Naive thymus-derived CD8-positive, alpha-beta T cell (primary cell): ENCODE measurements at regions not wholly inside any gene's neighbourhood (a gene's known extent, or its start where the extent isn't known, plus 50 kb on each side); places are given as distances from the start of the nearest gene placed in this dataset.
"Not testable (repeated sequence)": the region's sequence is repeated elsewhere in the genome, so short reads cannot be mapped to it uniquely, and the experiment has no call there.

ENCODE experiments used
- ATAC-seq, 2 donors: fragments of 150-1000 bp; cut with Tn5 transposase in 1 of 2; sonication (Bioruptor Pico), chemical (Tn5 transposase) in 1 of 2; 1 replicate in 1 of 2; 2 replicates in 1 of 2; pipeline ENCODE4 v1.10.0; 2021; ENCODE audit warnings: mild to moderate bottlenecking in 2 of 2, moderate library complexity in 2 of 2
- POLR2A ChIA-PET: fragments of 350-600 bp; sonication (Branson Sonifier 250); formaldehyde crosslinking; loops from one replicate; lab custom pipeline; 2021; ENCODE audit warnings: antibody characterized with exemption; lab: Charles Lee
- DNase-seq, 10 donors: peaks; one replicate each; pipeline versions ENCODE4 v3.0.0 to v3.0.0-alpha.2; 2020 to 2022
- H3K27ac Mint-ChIP-seq, 10 donors: one replicate each; pipeline ENCODE4 v1.8.0; 2020 to 2022; ENCODE audit warnings: mild to moderate bottlenecking in 10 of 10, mixed read lengths in 10 of 10, moderate library complexity in 4 of 10, inconsistent platforms in 1 of 10
- H3K27me3 Mint-ChIP-seq, 5 donors: one replicate each; pipeline ENCODE4 v1.8.0; 2021 to 2022; ENCODE audit warnings: mixed read lengths in 5 of 5
- H3K36me3 Mint-ChIP-seq, 3 donors: one replicate each; pipeline ENCODE4 v1.8.0; 2020 to 2022; ENCODE audit warnings: mixed read lengths in 3 of 3, mild to moderate bottlenecking in 2 of 3, inconsistent platforms in 1 of 3
- H3K4me1 Mint-ChIP-seq, 4 donors: one replicate each; pipeline ENCODE4 v1.8.0; 2021 to 2022; ENCODE audit warnings: mixed read lengths in 4 of 4
- H3K4me3 Mint-ChIP-seq, 10 donors: one replicate each; pipeline ENCODE4 v1.8.0; 2020 to 2022; ENCODE audit warnings: mild to moderate bottlenecking in 10 of 10, mixed read lengths in 10 of 10, moderate library complexity in 6 of 10, inconsistent platforms in 1 of 10
- H3K9me3 Mint-ChIP-seq, 9 donors: one replicate each; pipeline ENCODE4 v1.8.0; 2020 to 2022; ENCODE audit warnings: mixed read lengths in 9 of 9, mild to moderate bottlenecking in 3 of 9, inconsistent platforms in 1 of 9, moderate library complexity in 1 of 9

DNA sequence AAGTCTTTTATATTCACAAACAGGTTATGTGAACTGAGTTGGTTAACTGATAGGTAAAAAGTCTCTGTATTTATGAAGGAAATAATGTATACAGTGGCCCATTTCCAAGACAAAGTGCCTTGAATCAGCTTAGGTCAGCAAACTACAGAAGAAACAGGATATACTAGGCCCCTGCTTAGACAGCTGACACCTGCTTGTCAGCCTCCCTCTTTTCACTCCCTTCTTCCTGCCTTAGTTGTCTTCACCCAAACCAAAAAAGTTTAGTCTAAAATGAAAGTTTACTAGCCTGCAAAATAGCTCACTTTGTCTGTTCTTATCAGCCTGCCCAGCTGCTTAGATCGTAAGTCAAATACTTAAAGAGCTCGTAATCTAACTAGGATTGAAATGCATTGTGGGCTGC is 644.6 kb downstream of the ANKRD7 start:
- H3K36me3 Mint-ChIP-seq, H3K4me1 Mint-ChIP-seq, POLR2A ChIA-PET, H3K27ac Mint-ChIP-seq, H3K27me3 Mint-ChIP-seq, DNase-seq, H3K4me3 Mint-ChIP-seq, ATAC-seq: not testable (repeated sequence)
- H3K9me3 Mint-ChIP-seq = peaks cover 0 to 12% (median 0%) of the 10 kb centered on the region in 9 donors

DNA sequence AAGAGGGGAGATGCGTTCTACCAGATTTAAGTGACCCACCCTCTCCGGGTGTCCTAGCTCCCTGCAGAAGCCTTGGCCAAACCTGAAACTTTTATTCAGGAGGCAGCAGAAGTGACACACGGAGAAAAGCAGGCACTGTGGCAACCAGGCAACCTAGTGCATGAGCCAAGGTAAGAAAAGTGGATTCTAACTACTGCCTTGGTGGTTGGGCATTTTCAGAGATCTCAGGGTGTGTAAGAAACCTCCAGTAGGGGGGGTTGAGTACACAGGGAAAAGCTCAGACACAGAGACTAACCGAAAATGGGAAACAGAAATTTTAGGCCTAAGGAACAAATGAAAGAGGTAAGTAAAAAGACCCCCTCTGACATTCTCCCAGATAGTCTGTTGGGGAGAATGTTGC is 645.7 kb downstream of the ANKRD7 start:
- DNase-seq (no peak), ATAC-seq (no peak)
- no peaks in the 10 kb centered on the region for H3K27me3 Mint-ChIP-seq
- H3K36me3 Mint-ChIP-seq = no peaks in the 10 kb centered on the region
- H3K4me1 Mint-ChIP-seq = no peaks in the 10 kb centered on the region
- POLR2A ChIA-PET = no interaction called here
- peaks cover 0 to 12% (median 0%) of the 10 kb centered on the region in 9 donors for H3K9me3 Mint-ChIP-seq
- no peak overlapping the region for H3K27ac Mint-ChIP-seq
- H3K4me3 Mint-ChIP-seq = no peak overlapping the region

DNA sequence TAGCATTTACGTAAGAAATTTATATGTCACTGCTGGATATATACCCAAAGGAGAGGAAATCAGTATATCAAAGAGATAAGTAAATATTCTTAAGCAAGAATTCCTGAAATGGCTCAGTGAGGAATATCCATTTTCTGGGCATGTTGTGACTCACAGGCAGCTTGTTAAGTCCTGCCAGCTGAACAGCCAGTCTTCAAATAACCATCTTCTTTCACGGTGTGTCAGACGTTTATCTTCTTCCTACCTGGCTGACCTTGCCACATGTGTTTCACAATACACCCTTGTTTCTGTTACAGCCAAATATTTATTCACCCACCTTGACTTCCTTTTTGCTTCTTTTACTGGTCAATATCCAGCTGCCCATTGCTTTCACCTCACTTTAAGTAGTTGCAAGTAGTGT is 648.1 kb downstream of the ANKRD7 start:
- H3K27ac Mint-ChIP-seq = no peak overlapping the region
- POLR2A ChIA-PET = no interaction called here
- H3K9me3 Mint-ChIP-seq = peaks cover 0 to 12% (median 0%) of the 10 kb centered on the region in 9 donors
- H3K27me3 Mint-ChIP-seq = no peaks in the 10 kb centered on the region
- H3K36me3 Mint-ChIP-seq = no peaks in the 10 kb centered on the region
- DNase-seq (no peak), ATAC-seq (no peak)
- H3K4me3 Mint-ChIP-seq = no peak overlapping the region
- no peaks in the 10 kb centered on the region for H3K4me1 Mint-ChIP-seq

DNA sequence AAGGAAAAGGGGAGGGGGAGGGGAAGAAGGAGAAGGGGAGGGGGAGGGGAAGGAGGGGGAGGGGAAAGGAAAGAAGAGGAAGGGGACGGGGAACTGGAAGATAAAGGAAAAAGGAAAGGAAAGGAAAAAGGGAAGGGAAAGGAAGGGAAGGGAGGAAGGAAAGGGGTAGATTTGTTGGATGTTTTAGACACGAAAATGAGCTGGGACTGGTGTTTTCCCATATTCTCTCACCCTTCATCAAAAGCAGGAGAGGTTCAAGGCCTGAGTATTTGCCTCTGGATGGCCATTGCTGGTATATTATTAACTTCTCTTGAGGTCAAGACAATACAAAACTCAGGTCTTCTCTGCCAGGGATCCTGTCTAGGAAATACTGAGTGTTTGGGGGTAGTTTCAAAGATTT is 652.7 kb downstream of the ANKRD7 start:
- DNase-seq (no peak), ATAC-seq (no peak)
- no peaks in the 10 kb centered on the region for H3K27me3 Mint-ChIP-seq
- no peaks in the 10 kb centered on the region for H3K4me1 Mint-ChIP-seq
- H3K36me3 Mint-ChIP-seq = no peaks in the 10 kb centered on the region
- no peak overlapping the region for H3K4me3 Mint-ChIP-seq
- H3K27ac Mint-ChIP-seq = no peak overlapping the region
- POLR2A ChIA-PET = interaction anchor here (0.7 kb wide), 1 partner anchor 37 kb away, joined by 3 read pairs; no protein-coding TSS in a partner anchor
- H3K9me3 Mint-ChIP-seq = peaks cover 0 to 2% (median 0%) of the 10 kb centered on the region in 9 donors

DNA sequence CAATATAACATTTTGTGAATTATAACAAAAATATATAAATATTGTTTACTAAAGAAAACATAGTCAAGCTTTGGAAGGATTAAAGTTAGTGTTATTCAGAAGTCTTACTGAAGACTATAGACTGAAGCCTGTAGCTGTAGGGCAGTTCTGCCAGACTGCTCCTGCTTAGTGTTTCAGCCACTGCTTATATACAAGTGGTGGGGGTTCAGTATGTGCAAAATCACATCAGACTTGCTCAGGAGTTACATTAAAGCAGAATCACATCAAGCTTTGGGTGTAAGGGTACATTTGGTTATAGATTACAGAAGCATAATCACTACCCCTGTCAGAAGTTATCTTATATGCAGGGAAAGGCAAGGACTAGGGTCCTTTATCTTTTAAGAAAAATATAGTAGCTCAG is 653.8 kb downstream of the ANKRD7 start:
- H3K27ac Mint-ChIP-seq = no peak overlapping the region
- H3K36me3 Mint-ChIP-seq = no peaks in the 10 kb centered on the region
- DNase-seq = no peak
- H3K4me3 Mint-ChIP-seq = no peak overlapping the region
- no peaks in the 10 kb centered on the region for H3K4me1 Mint-ChIP-seq
- no peaks in the 10 kb centered on the region for H3K27me3 Mint-ChIP-seq
- peaks cover 0 to 2% (median 0%) of the 10 kb centered on the region in 9 donors for H3K9me3 Mint-ChIP-seq
- POLR2A ChIA-PET = no interaction called here
- ATAC-seq = no peak

DNA sequence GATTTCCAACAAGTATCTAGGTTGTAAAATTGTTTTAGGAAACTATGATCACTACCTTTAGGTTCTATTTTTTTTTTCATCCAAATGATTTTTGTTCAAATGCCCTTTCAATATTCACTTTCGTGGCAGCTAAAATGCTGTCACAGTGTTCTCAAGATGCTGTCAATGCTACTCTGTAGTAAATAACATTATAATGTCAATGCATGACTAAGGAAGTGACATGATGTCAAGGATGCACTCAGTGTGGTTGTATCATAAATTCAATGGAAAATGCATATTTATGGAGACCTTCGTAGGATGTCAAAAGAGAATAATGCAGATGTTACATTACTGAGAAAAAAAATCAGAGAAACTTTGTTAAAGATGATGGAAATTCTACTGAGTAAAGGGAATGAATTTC is 673.8 kb downstream of the ANKRD7 start:
- POLR2A ChIA-PET = no interaction called here
- H3K4me1 Mint-ChIP-seq = no peaks in the 10 kb centered on the region
- ATAC-seq (no peak), DNase-seq (no peak)
- no peaks in the 10 kb centered on the region for H3K36me3 Mint-ChIP-seq
- no peak overlapping the region for H3K4me3 Mint-ChIP-seq
- H3K9me3 Mint-ChIP-seq = peaks cover 0 to 9% (median 0%) of the 10 kb centered on the region in 9 donors
- no peaks in the 10 kb centered on the region for H3K27me3 Mint-ChIP-seq
- no peak overlapping the region for H3K27ac Mint-ChIP-seq

DNA sequence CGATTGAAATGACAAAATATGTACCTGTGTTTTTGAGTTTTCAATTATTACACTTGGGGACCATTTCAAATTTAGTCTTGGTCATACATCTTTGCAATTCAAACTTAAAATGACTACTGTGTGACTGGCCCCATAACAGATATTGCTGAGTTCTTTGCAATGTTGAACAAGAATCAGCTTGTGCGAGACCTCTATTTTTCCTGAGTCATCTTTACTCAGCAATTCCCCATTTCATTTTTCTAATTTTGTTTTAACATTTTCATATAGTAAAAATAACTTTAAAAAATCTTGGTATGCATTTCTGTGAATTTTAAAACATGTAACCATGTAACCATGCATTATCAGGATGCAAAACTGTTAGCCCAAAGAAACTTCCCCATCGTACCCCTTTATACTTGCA is 678.1 kb downstream of the ANKRD7 start:
- POLR2A ChIA-PET = no interaction called here
- Mint-ChIP-seq H3K36me3 (no peaks in the 10 kb centered on the region), H3K27ac (no peak overlapping the region), H3K27me3 (no peaks in the 10 kb centered on the region), H3K9me3 (peaks cover 0 to 9% (median 0%) of the 10 kb centered on the region in 9 donors), H3K4me3 (no peak overlapping the region), H3K4me1 (no peaks in the 10 kb centered on the region)
- no peak for ATAC-seq
- DNase-seq = no peak

DNA sequence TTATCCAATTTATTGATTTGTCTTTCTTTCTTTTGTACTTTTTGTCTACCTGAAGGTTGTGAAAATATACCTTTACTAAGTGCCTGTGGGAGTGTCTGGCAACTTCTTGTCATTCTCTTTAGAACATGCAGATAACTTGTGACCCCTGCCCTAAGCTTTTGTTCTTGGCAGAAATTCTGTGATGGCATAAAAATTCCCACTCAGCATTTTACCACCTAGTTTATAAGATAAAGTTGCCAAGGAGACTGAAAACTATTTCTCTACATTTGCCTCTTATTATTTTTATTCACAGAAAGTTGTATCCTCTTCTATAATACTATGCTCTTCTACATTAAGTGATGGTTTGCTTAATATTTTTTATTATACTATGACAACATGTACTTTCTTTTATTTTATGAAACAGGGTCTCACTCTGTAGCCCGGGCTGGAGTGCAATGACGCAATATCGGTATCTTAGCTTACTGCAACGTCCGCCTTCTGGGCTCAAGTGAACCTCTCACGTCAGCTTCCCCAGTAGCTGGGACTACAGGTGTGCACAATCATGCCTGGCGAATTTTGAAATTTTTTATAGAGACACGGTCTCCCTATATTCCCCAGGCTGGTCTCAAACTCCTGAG is 683.5 kb downstream of the ANKRD7 start:
- DNase-seq = no peak
- Mint-ChIP-seq H3K36me3 (no peaks in the 10 kb centered on the region), H3K27me3 (no peaks in the 10 kb centered on the region), H3K9me3 (peaks cover 0 to 9% (median 0%) of the 10 kb centered on the region in 9 donors), H3K27ac (no peak overlapping the region), H3K4me3 (no peak overlapping the region), H3K4me1 (peaks cover 0 to 2% (median 0%) of the 10 kb centered on the region in 4 donors)
- POLR2A ChIA-PET = no interaction called here
- ATAC-seq = no peak

DNA sequence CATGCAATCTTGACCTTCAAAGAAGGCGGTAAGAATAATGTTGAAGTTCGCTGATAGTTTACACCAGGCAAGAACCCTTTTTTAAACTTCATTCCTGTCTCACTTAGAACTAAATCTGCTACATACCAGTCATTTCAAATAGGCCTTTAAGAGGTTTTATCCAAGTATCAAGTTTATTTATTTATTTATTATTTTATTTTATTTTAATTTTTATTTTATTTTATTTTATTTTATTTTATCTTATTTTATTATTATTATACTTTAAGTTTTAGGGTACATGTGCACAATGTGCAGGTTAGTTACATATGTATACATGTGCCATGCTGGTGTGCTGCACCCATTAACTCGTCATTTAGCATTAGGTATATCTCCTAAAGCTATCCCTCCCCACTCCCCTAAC is 691.6 kb downstream of the ANKRD7 start:
- ATAC-seq, H3K27me3 Mint-ChIP-seq, POLR2A ChIA-PET, H3K9me3 Mint-ChIP-seq, H3K4me3 Mint-ChIP-seq, H3K4me1 Mint-ChIP-seq, H3K36me3 Mint-ChIP-seq, H3K27ac Mint-ChIP-seq, DNase-seq: not testable (repeated sequence)

DNA sequence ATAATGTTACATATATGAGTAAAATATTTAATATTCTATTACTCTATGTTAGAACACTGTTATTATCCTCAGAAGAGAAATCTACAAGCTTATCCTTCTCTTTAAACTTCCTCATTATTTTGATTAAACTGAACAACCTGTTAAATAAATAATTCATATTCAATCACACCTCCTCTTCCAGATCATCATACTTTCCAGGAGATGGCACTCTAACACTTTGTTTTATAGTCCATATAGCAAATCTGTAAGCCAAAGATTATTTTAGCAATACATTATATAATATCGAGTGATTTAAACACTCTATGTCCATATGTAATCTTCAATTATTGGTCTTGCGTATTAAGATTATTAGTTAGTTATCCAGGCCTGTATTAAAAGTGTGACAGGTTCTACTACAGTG is 694.1 kb downstream of the ANKRD7 start:
- DNase-seq = no peak
- Mint-ChIP-seq H3K27me3 (no peaks in the 10 kb centered on the region), H3K4me1 (no peaks in the 10 kb centered on the region), H3K36me3 (no peaks in the 10 kb centered on the region), H3K27ac (no peak overlapping the region), H3K4me3 (no peak overlapping the region), H3K9me3 (peaks cover 0 to 8% (median 0%) of the 10 kb centered on the region in 9 donors)
- no peak for ATAC-seq
- POLR2A ChIA-PET = no interaction called here

DNA sequence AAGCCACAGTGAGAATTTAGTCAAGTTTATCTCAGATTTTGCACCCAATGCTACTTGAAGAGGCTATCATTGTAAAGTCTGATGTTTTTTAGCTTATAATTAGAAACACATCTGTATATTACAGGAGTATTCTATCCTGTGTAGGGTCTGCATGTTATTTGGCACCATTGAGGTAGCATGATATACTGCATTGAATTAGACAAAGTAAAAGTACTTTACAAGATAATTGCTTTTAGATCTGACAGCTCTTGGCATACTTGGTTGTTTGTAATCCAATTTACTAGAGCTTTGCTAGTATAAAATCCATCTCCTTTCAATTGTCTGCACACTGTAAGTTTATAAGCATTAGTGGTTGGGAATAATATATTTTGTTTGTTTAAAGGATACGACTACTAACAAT is 714.3 kb downstream of the ANKRD7 start:
- no peak overlapping the region for H3K4me3 Mint-ChIP-seq
- no peaks in the 10 kb centered on the region for H3K36me3 Mint-ChIP-seq

DNA sequence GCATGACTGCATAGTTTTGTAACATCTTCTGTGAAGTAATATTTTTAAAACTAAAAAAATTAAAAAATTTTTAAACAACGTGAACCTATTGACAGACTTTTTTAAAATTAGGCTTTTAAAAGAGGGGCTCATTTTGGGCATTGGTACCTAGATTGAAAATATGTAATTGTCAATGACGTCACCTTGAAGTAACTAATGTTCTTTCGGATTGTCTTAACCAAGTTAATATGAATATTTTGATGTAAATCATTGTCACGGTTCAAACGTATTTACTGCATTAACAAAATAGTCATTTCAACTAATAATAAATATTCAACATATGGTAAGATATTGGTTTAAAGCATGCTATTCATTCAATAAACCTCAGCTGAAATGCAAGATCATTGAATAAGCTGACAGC is 719.8 kb downstream of the ANKRD7 start:
- H3K4me3 Mint-ChIP-seq = no peak overlapping the region
- H3K4me1 Mint-ChIP-seq = no peaks in the 10 kb centered on the region
- H3K9me3 Mint-ChIP-seq = peaks cover 0 to 8% (median 3%) of the 10 kb centered on the region in 9 donors
- H3K36me3 Mint-ChIP-seq = no peaks in the 10 kb centered on the region
- POLR2A ChIA-PET = no interaction called here
- no peaks in the 10 kb centered on the region for H3K27me3 Mint-ChIP-seq
- H3K27ac Mint-ChIP-seq = no peak overlapping the region
- ATAC-seq = no peak
- DNase-seq = no peak

More for the DNA sequence above, 714.3 kb downstream of the ANKRD7 start:
- ATAC-seq (no peak), DNase-seq (no peak)
- Mint-ChIP-seq H3K27ac (no peak overlapping the region), H3K4me1 (no peaks in the 10 kb centered on the region), H3K27me3 (no peaks in the 10 kb centered on the region), H3K9me3 (peaks cover 0 to 2% (median 0%) of the 10 kb centered on the region in 9 donors)
- POLR2A ChIA-PET = no interaction called here

DNA sequence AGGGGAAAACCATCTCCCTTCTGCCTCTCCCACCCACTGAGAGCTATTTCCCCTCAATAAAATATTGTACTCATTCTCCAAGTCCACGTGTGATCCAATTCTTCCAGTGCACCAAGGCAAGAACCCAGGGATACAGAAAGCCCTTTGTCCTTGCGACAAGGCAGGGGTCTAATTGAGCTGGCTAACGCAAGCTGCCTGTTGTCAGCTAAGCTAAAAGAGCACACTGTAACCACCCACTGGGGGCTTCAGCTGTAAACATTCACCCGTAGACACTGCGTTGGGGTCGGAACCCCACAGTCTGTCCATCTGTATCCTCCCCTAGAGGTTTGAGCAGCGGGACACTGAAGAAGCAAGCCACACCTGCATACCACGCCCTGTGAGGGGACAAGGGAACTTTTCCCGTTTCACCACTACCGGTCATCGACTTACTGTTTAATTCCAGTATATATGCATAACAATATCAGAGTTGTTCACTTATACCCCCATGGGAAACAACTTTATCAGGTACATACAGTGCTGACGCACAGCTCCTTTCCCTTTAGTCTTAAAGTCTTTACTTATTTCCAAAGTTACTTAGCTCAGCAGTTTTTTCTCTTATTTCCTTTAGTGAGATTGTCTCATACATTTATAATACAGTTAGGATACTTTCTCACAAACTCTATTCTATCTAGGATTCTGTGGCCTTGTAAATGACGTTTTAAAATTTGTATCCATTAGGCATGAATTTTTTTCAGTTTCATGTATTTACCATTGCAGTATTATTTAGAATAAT is 721.6 kb downstream of the ANKRD7 start:
- POLR2A ChIA-PET = no interaction called here
- Mint-ChIP-seq H3K4me3 (no peak overlapping the region), H3K27ac (no peak overlapping the region), H3K36me3 (no peaks in the 10 kb centered on the region), H3K27me3 (no peaks in the 10 kb centered on the region), H3K4me1 (no peaks in the 10 kb centered on the region), H3K9me3 (peaks cover 0 to 8% (median 3%) of the 10 kb centered on the region in 9 donors)
- ATAC-seq = no peak
- no peak for DNase-seq
